Globus pallidus (tissue), 1 donor: ENCODE measurements at regions not wholly inside any gene's neighbourhood (a gene's known extent, or its start where the extent isn't known, plus 50 kb on each side); places are given as distances from the start of the nearest gene placed in this dataset.
A peak's percentile ranks its signal among the peaks of the same experiment; 100 is the strongest.

Experiments
- DNase-seq: peaks from one replicate; pipeline ENCODE4 v3.0.0-alpha.2; 2015; ENCODE audit warnings: low spot score

DNA sequence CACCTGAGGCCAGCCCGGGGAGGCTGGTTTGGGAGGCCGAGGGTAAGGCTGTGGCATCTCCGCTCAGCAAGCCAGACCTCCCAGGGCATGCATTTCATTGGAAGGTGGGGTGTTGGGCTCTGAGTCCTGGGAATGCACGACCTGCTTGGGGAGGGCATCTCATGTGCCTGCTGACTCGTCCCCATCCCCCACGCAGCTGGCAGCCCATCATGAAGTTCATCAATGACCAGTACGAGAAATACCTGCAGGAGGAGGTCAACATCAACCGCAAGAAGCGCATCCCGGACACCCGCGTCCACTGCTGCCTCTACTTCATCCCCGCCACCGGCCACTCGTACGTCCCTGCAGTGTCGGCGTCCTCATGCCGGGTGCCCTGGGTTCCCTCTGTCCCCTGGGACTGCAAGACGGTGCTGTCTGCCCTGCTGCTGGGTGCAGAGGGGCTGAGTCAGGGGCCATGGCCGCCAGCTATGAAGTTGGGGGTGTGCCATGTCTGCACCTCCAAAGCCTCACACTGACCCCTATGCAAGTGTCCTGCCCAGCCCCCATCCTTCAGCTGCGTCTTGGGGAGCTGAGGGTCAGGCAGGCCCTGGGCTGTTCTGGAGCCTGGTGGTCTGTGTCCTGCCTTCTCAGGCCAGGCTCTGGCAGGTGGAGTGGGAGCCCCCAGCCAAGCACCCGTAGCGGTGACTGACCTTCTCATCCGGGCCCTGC, 347.9 kb downstream of the SEC14L1 start:
- no peak for DNase-seq

DNA sequence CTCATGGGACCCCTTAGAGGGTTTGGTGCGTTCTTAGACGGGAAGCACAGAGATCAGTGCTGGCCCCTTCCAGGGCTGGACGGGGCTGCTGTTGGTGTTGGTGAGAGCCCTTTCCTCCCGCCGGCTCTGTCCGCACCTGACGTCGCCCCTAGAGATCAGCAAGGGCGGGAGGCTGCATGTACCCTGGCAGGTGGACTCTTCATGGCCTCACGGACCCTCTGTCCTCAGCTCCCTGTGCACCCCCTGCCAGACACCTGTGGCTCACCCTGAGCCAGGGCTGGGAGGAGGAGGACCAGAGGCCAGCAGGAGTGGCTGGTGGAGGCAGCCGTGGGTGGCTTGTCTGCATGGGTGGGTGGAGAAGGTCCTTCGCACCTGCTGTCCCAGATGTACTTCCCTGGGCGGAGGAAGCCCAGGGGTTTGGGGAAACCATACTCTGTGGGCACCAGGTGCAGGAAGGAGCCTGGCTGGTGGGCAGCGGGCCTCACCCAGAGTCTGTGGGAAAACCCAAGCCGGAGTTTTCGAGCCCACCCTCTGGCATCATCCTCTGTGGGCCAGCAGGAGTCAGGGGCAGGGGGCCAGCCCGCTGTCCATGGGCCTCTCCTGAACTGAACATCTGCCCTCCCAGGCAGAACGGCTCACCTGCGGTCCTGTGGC, 348.6 kb downstream of the SEC14L1 start:
- DNase-seq: no peak

DNA sequence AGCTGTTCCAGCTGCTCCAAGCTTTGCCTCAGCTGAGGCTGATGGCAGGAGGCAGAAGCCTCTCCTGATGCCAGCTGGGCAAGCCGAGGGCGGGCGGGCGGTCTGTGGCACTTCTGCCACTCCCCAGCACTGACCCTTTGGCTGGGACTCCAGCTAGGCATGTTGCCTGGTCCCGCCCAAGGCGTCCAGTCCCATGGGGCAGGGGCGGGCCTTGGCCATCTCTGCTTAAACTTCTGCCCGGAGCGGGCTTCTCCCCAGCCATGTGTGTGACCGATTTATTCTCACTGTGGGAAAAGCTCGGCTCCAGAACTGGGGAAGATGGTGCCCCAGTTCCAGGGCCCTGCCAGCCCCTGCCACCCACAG, 349.1 kb downstream of the SEC14L1 start:
- peak; percentile 79 for DNase-seq

DNA sequence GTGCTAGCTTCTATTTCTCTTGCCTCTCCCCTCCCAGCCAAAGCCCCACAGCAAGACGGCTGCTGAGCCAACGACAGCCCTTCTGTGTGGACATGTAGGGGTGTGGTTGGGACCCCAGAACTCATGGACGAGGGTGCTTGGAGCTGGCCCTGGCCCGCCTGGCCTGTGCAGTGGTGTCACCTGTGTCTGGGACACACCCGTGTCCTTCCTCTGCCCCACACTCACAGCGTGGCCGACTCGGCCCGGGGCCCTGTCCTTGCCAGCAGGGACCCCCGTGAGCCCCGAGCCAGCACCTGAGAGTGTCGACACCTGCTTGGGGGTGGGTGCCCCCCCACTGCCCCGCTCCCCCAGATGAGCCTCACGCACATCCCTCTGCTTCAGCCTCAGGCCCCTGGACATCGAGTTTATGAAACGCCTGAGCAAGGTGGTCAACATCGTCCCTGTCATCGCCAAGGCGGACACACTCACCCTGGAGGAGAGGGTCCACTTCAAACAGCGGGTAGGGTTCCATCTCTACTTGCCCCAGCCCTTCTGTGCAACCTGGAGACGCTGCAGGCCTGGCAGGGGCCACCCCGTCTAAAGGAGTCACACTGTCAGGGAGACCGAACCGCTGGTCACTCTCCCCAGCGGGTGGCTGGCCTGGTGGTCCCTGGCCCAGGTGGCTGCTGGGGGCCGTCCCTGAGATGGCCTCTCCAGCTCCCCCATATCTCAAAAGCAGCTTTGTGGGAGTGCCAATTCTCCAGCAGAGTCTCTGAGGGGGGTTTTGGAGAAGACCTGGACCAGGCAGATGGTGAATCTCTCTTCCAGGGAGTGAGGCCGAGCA, 349.8 kb downstream of the SEC14L1 start:
- no peak for DNase-seq

DNA sequence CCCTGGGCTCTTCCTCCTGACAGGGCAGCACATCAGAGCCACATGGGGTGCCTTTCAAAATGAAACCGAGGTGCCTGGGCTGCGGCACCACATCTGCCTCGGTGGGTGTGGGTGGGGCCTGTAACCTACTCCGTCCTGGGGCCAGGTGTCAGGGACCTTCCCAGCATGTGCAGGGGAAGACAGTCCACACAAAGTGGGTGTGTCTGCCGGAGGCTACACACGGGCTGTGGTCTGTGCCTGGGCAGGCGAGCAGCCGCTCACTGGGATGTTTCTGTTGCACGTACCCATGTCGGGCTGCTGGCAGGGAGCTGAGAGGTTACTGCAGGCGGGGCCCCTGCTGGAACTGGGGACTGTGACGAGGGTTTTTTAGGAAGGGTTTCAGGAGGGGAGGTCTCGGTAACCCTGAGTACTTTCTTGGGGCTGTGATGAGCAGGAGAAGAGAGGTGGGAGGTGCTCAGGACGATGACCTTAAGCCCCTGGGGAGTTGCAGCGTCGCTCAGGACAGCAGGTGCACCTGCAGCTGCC, 351.2 kb downstream of the SEC14L1 start:
- no peak for DNase-seq

DNA sequence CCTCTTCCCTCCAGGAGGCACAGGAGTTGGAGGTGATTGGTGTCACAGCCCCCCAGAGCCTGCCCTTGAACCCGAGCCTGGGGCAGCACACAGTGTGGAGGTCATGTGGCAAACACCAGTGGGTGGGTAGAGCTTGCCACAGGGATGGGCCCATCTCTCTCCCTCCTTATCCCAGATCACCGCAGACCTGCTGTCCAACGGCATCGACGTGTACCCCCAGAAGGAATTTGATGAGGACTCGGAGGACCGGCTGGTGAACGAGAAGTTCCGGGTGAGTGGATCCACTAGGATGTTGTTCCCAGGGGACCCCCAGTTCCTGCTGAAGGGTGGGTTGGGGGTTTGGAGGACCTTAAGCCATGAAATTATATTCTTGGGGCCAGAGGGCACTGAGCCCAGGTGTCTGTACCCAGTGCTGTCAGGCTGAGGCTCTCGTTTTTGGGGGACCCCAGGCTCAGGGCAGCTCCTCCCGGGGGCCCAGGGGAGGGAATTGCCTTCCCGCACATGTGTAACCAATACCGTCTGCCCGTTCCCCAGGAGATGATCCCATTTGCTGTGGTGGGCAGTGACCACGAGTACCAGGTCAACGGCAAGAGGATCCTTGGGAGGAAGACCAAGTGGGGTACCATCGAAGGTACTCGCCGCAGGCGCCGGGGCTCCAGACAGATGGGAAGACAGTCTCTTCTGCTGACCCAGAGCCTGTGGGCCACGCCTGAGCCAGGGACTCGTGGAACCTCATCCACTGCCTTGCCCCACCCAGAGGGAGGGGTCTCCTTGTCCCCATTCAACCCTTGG, 351.9 kb downstream of the SEC14L1 start:
- DNase-seq: no peak

DNA sequence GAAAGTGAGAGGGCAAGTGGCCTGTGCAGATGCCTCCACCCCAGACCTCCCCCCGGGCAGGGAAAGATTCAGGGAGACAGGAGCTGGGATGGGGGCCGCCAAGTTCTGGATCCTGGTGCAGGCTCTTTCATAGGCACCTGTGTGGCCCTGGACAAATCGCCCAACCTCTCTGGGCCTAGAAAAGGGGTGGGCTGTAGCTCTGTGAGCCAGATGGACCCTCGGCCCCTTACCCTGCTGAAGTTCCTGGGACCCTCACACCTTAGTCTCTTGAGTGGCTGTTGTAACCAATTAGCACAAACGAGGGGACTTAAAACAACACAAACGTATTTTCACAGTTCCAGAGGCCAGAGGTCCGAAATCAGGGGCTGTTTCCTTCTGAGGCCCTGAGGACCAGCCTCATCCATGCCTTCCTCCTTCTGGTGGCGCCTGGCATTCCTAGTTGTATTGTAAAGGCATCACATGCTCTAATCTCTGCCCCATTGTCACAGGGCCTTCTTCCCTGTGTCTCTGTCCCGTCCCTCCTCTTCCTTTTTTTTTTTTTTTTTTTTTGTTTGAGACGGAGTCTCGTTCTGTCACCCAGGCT, 352.6 kb downstream of the SEC14L1 start:
- DNase-seq: no peak

DNA sequence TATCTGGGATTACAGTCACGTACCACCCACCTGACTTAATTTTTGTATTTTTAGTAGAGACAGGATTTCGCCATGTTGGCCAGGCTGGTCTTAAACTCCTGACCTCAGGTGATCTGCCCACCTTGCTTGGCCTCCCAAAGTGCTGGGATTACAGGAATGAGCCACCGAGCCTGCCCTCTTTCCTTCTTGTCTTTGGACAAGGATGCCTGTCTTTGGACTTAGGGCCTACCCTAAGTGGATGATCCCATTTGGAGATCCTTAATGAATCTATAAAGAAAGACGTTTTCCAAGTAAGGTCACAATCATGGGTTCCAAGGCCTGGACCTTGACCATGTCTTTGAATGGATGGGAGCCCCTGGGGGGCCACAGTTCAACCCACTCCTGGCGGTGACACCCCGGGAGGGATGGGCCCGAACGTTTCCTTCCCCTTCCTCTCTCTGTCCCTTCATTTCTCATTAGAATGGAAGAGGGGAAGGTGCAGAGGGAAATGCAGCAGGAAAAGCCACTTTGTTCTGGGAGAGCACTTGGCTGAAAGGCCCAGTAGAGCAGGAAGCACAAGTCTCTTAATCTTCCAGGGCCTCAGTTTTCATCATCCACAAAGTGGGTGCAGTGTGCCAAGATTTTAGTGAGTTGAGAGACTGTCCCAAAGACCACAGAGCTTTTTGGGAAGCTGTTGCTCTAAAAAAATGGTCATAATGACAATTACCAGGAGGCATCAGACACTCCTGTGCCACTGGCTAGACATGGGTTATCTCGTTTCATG, 353.3 kb downstream of the SEC14L1 start:
- no peak for DNase-seq

DNA sequence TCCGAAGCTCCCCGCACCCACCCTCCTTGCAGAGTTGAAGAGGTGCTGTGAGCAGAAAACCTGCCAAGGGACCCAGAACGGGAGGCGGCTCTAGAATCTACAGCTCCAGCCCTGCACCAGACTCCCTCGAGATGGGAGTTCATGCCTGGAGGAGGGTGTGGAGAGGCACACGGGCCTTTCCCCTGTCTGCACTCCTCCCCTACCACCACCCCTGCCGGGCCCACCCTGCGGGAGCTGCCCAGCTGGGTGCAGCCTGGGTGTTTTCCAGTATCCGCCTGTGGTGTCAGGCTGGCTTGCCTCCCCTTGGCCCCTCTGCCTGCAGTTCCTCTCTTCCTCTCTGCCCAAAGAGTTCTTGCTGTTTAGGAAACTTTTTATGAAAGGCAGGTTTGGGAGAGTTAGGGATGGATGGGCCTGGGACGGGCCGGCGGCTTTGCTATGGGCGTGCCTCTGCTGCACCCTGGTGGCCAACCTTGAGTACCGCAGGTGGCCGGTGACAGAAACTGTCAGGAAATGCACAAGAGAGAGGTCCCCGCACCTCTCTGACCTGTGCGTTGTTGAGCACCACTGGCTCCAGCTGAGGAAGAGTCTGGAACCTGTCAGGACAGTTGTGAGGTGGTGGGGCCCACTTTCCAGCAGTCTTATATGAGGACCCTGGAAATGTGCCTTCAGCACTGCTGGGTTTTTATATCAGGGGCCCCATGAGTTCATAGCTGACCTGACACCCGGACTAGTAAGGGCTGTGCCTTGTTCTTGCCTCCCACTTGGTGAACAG, 354.1 kb downstream of the SEC14L1 start:
- DNase-seq: peak; percentile 60

DNA sequence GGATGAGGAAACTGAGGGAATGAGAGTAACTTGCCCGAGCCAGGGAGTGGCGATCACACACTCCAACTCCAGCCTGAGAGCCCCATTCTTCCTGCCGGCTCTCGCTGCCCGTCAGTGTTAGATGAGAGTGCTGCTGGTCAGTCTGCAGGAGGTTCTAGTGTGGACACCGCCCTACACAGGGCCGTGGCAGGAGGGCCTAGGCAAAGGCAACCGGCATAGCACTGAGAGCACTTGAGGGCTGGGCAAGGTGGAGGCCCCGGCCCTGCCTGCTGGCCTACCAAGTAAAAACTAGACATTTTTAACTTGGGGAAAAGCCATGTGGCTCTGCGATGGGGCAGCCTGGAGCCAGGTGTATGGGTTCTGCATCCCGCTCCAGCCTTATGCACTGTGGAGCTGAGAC, 354.8 kb downstream of the SEC14L1 start:
- no peak for DNase-seq

DNA sequence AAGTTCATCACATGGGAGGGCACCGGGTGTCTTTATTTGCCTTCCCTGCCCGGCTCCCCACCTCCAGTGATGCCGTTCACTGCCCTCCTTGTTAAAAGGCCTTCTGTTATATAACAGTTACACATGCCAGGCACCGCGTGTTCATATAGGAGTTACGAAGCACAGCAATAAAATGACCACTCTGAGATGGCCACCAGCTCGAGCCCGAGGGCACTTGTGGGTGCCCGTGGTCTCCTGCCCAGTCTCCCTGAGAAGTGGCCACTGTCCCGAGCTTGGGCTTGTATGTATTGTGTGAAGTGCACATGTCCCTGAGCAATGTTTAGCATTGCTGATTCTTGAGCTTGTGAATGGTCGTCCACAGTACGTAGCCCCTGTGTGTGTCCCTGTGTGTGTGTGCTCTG, 355.6 kb downstream of the SEC14L1 start:
- no peak for DNase-seq

DNA sequence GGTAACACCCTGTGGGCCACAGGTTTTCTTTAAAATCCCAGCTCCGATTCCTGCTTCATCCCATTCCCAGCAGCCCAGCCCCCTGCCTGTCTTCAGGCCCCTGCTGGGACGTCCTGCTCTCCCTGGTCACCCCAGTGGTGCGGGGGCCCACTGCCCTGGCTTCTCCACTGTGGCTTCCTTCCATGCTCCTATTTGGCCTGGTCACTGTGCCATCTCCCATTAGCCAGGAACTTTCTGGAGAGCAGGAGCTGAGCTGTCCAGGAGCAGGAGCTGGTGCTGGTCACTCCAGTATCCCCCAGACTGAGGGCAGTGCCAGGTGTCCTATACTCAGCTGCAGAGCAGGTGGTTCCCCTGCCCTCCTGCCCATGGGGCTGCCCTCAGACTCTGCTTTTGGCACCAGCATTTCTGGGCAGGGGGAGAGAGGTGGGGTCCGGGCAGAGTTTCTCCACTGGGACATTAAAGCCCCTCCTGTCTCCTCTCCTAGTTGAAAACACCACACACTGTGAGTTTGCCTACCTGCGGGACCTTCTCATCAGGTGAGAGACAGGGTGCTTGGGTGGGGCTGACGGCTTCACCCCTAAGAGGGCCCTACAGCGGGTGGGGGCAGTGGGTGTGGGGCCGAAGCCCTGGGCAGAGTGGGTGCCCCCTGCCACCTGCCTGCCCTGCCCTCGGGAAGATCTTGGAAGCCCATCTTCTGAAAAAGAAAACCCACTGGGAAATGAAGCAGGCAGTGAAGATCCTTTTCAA, 356.2 kb downstream of the SEC14L1 start:
- no peak for DNase-seq

DNA sequence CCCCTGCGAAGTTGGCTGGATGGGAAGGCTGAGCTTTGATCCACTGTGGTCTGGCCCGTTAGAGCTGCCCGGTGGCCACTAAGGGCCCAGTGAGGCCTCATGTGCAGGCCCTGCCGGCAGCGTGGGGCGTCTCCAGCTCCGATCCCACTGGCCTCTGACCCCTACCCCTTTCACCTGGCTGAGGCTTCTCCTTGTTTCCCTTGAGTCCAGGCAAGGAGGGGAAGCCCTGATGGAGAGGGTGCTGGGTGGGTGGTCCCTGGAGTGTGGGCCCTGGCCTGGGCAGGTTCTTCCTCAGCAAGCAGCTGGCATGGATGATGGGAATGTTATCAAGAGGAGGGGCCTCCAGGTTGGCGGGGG, 356.8 kb downstream of the SEC14L1 start:
- DNase-seq: no peak

DNA sequence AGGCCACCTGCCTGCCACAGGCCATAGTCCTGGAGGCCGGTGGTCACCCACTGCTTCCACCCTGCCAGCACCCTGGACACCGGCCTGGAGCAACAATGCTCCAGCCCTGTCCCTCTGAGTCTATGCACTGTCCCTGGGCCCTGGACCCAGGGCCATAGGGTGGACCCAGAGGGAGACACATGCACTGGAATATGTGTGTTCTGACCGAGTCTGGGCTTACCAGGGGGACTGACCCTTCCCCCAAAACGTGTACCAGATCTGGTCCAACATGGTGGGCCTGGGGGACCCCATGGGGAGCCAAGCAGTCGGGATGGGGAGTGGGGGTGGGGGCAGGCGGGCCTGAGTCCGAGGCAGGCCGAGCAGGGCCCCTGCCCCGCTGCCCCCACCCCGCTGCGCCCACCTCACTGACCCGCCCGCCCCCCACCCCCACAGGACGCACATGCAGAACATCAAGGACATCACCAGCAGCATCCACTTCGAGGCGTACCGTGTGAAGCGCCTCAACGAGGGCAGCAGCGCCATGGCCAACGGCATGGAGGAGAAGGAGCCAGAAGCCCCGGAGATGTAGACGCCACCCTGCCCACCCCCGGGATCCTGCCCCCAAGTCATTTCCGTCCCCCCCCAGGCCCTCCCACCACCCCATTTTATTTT, 357.4 kb downstream of the SEC14L1 start:
- DNase-seq: no peak

DNA sequence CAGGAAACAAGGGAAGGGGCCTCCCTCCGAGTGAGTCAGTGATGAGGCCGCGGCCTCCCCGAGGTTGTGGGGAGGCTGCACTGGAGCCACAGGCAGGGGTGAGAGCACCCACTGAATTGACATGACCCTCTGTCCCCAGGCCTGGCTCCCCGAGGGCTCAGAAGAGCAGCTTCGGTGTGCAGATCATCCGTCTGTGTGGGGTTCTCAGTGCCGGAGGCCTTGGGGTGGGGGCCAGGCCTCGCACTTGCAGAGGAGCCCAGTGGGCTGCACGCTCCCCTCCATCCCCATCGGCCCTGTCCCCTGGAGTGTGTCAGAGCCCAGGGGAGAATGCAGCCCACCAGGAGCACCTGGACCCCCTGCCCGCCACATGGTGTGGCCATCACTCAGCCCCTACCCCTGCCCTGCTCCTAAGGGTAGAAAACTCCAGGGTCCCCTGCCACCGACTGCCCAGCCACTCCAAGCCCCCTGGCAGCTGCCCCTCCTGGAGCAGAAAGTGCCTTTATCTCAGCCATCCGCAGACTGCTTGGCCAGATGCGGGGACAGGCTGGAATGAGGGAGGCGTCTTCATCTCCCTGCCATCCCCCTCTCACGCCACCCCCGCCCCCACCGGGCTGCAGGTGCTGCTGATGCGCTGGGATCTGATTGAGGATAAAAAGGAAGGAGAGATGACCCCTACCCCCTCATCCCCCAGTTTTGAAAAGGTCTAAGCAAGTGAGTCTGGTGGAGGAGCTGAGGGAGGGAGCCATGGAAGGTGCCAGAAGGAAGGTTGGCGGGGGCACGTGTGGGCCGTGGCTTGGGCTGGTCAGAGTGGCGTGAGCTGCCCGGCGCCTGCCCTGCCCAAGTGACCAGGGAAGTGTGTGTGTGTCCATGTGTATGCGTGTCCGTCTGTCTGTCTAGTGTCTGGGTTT, 358.3 kb downstream of the SEC14L1 start:
- DNase-seq: no peak

DNA sequence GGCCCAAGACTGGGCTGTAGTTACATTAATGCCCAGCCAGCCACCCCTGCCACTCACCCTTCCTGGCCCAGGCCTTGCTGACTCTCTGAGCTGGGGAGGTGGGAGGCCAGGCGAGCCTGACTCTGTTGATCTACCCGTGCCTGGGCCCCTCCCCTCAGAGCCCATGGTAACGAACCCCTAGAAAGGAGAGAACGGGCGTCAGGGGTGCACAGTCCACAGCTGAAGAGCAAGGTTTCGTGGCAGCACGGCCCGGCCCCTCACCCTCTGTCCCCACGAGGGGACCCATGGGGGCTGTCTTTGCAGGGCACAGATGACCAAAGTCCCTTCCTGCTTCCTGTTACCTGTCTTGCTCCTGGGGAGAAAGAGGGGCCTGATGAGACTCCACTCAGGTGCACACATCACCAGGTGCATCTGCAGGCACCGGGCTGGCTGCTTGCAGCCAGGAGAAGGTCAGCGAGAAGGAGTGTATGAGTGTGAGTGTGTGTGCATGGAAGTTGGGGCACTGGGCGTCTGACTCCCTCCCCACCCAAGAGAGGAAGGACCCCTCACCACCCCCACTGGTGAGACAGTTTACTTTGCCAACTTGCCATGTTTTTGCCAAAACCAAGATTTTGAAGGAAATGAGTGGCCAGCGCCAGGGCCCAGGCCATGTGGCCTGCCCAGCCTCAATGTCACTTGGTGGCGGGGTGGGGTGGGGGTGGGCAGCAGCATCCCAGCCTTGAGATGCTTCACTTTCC, 359.1 kb downstream of the SEC14L1 start:
- no peak for DNase-seq

DNA sequence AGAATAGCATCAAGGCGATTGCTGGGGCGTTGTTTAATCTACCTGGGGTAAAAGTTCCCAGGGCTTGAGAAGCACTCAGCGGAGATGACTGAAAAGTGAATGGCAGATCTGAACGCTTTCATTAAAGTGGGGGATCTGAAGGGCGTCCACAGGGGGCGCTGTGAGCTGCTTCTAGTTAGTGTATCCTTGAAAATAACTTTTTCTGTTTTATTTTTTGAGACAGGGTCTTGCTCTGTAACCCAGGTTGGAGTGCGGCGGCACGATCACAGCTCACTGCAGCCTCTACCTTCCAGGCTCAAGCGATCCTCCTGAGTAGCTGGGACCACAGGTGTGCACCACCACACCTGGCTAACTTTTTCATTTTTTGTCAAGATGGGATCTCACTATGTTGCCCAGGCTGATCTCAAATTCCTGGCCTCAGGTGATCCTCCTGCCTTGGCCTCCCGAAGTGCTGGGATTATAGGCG, 360.4 kb downstream of the SEC14L1 start:
- no peak for DNase-seq
